GM19468 (cell line): ENCODE measurements at regions not wholly inside any gene's neighbourhood (a gene's known extent, or its start where the extent isn't known, plus 50 kb on each side); places are given as distances from the start of the nearest gene placed in this dataset.
"Not testable (repeated sequence)": the region's sequence is repeated elsewhere in the genome, so short reads cannot be mapped to it uniquely, and the experiment has no call there.

ENCODE experiments used
- ATAC-seq: cut with Tn5 transposase; IDR thresholded peaks from one replicate; pipeline ENCODE4 v1.9.1; 2021; ENCODE audit warnings: mild to moderate bottlenecking, moderate library complexity, moderate number of reproducible peaks; ENCODE audit not compliant: unreplicated experiment; ENCODE audit errors: extremely low read depth

DNA sequence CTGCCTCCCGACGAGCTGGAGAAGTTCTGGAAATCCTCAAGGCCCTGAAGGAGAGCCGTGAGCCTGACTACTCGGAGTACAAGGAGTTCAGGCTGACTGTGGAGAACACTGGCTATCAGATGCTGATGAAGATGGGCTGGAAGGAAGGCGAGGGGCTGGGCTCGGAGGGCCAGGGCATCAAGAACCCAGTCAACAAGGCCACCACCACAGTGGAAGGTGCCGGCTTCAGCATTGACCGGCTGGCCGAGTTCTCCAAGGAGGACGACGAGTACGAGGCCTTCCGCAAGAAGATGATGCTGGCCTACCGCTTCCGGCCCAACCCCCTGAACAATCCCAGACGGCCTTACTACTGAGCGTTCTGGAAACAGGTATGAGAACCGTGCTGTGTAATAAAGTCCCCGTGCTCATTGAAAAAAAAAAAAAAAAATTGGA is 366.1 kb upstream of the ATXN7L3B start:
- no peak for ATAC-seq

DNA sequence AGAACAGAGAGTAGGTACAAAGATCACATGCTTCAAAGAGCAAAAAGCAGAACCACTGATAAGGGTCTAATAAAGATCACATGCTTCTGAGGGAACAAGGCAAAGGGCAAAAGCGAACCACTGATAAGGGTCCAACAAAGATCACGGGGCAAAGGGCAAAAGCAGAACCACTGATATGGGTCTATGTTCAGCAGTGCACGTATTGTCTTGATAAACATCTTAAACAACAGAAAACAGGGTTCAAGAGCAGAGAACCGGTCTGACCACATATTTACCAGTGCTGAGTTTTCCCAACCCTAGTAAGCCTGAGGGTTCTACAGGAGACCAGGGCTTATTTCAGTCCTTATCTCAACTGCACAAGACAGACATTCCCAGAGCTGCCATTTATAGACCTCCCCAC is 362.7 kb upstream of the ATXN7L3B start:
- not testable (repeated sequence) for ATAC-seq

DNA sequence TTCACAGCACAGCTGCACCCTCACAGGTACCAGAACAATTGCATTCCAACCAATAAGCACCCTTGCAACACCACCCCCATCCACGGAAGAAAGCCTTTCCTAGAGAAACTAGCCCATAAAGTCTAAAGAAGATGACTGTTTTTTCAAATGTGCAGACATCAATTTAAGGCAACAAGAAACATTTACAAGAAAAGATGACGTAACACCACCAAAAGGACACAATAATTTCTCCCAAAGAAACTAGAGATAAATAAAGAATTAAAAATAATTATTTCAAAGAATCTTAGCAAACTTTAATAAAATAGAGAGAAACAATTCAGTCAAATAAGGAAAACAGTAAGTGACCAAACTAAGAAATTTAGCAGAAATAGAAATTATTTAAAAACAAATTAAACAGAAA is 352.3 kb upstream of the ATXN7L3B start:
- no peak for ATAC-seq

DNA sequence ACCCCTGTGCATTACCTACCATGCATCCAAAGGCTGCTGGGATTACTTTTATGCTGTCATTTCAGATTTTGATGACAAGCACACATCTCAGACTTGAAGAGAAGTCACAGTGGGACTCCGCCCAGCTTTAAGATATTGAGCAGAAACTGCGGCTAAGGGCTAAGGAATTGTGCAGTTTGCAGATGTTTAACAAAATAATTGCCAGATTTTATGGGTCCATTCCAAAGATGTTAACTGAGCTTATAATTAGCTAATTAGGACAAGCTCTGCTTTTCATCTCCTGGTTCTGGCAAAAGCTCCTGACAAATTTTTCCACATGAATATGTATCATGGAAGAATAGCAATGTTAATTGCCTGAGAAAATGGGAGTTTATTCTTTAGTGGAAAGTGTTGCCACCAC is 344.4 kb upstream of the ATXN7L3B start:
- no peak for ATAC-seq

DNA sequence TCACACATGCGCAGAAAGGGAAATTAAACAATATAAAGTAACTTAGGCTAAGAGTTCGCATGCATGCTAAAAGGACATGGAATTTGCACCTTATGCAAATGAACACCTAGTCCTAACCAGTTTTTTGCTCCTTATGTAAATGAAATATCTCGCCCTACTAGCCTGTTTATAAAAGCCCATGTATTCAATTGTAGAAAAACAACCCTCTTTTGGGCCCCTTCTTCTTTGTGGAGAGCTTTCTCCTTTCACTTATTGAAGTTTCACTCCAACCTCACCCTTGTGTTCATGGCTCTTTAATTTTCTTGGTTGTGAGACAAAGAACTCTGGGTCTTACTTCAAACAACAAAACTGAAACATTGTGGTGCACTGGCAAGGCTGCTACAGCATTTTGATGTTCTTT is 333.4 kb upstream of the ATXN7L3B start:
- no peak for ATAC-seq

DNA sequence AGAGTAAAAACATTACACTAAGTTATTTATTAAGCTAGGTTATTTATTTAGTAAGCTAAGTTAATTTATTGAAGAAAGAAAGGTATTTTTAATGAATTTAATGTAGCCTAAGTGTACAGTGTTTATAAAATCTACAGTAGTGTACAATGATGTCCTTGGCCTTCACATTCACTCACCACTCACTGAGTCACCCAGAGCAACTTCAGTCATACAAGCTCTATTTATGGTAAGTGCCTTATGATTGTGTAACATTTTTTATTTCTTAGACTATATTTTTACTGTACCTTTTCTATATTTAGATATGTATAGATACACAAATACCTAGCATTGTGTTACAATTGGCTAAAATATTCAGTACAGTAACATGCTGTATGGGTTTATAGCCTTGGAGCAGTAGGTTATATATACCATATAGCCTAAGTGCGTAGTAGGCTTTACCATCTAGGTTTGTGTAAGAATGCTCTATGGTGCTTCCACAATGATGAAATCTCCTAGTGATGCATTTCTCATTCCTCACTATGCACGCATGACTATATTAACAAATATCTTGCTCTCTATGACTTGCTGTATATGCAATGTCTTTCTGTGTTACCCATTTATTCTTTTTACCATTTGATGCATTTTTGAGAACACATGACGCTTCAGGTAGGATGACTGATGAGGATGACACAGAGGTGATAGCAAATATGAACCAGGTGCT is 309.6 kb upstream of the ATXN7L3B start:
- no peak for ATAC-seq

DNA sequence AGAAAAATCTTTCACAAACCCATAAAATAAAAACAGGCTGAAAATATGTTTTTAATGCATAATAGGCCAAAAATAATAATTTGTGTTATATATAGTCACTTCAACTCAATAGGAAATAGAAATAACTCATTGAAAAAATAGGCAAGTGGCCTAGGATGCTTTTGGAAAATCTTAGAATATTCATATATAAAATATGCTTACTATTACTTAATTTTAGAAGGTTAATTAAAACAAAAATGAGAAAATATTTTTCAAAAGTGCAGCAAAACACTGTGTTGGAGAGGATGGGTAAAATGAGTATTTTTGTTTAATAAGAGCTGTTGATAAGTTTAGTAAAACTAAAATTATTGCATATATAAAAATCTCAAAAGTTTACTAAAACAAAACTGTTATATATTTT is 308.0 kb upstream of the ATXN7L3B start:
- ATAC-seq: no peak

DNA sequence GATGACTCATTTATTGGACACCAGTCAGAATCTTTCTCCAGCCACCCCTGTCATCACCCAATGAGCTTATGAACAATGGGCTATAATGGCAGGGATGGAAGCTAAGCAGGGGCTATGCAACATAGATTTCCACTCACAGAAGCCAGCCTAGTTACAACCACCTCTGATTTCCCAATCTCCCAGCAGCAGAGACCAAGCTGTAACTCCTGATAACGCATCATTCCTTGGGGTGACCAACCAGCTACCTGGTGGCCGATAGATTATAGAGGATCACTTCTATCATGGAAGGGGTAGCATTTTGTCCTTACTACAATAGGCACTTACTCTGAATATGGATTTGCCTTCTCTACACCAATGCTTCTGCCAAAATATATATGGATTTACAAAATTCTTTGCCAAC is 302.3 kb upstream of the ATXN7L3B start:
- ATAC-seq: no peak

DNA sequence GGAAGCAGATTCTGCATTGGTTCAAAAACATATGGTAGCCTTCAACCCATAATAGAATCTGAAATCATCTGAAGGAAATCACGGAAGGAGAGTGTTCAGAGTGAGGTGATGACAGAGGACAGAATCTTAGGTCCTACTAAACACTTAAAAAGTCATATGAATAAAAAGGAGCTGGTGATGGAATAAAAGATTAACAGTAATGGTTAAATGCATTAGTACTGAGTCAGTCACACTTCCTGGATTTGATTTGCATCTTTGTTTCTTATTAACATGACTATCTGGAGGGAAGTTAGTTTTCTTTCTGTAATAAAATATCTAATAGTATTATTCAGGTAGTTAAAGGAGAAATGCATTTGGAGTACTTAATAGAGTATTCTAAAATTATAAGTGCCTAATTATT is 296.3 kb upstream of the ATXN7L3B start:
- no peak for ATAC-seq

DNA sequence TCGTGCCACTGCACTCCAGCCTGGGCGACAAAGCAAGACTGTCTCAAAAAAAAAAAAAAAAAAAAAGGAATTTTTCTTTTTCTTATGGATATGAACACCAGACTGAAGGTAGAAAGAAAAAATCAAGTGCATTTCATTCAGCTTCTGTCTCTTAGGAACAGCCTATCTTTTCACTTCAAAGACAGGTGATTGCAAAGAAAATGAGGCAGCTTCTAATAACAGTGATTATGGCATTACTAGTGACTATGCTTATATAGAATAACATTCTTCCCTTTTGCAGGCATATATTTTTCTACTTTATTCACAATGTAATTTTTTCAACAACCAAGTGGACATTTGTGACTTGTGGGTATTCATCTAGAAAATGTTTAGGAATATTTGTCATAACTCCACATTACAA is 295.5 kb upstream of the ATXN7L3B start:
- no peak for ATAC-seq

DNA sequence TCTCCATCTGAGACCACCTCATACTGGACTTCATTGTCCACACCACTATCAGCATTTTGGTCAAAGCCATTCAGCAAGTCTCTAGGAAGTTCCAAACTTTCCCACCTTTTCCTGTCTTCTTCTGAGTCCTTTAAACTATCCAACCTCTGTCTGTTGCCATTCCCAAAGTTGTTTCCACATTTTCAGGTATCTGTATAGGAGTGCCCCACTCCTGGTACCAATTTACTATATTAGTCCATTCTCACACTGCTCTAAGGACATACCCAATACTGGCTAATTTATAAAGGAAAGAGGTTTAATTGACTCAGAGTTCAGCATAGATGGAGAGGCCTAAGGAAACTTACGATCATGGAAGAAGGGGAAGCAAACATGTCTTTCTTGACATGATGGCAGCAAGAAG is 292.2 kb upstream of the ATXN7L3B start:
- ATAC-seq: no peak

DNA sequence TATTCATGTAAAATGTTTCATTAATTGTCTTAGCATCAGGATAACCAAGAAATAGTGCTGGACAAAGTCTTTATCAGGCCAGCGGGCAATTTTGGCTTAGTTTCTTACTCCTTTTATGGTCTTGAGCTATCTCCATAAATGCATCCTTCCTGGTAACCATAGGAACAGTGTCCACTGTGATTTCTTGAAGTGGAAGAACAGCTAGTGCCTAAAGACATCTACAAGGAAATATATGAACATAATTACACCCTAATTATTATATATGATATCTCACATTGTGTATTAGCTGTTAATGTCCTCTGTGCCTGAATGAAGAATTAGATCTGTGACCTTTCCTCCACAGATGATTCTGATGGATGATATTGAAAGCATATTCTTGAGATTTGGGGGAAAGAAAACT is 286.7 kb upstream of the ATXN7L3B start:
- ATAC-seq: no peak

DNA sequence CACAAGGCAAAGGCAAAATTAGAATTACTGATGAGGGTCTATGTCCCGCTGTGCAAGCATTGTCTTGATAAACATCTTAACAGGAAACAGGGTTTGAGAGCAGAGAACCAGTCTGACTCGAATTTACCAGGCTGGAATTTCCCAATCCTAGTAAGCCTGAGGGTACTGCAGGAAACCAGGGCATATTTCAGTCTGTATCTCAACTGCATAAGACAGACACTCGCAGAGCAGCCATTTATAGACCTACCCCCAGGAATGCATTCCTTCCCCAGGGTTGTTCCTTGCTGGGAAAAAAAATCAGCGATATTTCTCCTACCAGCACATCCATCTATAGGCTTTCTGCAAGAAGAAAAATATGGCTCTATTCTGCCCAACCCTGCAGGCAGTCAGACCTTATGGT is 283.8 kb upstream of the ATXN7L3B start:
- not testable (repeated sequence) for ATAC-seq

DNA sequence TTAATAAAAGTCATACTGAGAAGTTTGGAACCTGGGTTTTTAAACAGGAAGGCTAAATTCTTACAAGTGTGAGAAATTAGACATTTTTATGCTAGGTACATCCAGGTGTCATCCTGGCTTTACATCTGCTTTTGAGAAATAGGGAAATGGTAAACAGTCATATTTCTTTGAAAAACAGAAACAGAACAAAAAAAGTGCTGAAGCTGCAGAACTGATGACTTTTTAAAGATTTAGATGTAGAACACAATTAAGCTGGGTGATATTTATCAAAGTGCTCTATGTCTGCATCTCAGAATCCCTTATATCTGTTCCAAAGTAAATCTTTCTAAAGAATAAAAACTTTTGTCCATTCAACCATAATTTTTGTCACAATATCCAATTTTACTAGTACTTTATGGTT is 282.9 kb upstream of the ATXN7L3B start:
- ATAC-seq: no peak

DNA sequence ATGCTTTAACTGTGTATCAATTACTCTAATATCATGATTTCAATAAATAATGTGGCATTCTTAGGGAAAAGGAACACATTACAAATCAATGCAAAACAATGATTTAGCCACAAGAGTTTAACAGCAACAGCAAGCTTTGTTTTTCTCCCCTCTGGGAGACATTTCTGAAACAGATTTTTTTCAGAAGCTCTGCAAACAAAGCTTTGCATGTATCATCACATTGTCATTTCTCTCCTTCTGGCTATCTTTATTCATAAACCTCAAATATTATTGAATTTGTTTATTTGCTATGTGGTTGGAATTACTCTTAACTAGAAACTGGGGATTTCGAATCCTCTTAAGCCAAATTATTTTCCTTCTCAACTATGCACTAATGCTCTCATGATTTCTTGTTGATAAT is 278.4 kb upstream of the ATXN7L3B start:
- no peak for ATAC-seq

DNA sequence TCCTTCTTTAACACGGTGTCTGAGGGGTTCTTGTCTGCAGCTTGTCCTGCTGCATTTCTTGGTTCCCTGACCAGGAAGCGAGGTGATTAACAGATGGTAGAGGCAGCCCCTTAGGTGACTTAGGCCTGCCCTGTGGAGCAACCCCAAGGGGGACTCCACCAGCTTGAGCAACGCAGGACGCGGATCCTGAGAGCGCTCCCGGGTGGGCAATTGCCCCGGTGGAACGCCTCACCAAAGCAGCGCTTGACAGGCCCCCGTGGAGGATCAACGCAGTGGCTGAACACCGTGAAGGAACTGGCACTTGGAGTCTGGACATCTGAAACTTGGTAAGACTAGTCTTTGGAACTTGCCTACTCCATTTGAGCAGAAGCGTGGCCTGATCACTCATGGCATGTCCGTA is 272.9 kb upstream of the ATXN7L3B start:
- no peak for ATAC-seq

DNA sequence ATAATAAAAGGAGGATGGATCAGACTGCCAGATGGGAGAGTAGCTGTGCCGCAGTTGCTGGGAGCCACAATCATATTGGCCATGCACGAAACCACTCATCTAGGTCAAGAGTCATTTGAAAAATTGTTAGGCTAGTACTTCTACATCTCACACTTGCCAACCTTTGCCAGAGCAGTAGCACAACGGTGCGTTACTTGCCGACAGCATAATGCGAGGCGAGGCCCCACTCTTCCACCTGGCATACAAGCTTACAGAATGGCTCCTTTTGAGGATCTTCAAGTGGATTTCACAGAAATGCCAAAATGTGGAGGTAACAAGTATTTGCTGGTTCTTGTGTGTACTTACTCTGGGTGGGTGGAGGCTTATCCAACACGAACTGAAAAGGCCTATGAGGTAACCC is 268.3 kb upstream of the ATXN7L3B start:
- not testable (repeated sequence) for ATAC-seq

DNA sequence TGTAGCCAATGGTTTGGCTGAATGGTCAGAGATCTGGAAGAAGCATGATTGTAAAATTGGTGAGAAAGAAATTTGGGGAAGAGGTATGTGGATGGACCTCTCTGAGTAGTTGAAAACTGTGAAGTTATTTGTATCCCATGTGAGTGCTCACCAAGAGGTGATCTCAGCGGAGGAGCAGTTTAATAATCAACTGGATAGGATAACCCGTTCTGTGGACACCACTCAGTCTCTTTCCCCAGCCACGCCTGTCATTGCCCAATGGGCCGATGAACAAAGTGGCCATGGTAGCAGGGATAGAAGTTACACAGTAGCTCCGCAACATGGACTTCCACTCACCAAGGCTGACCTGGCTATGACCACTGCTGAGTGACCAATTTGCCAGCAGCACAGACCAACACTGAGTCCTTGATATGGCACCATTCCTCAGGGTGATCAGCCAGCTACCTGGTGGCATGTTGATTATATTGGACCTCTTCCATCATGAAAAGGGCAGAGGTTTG is 257.4 kb upstream of the ATXN7L3B start:
- no peak for ATAC-seq

DNA sequence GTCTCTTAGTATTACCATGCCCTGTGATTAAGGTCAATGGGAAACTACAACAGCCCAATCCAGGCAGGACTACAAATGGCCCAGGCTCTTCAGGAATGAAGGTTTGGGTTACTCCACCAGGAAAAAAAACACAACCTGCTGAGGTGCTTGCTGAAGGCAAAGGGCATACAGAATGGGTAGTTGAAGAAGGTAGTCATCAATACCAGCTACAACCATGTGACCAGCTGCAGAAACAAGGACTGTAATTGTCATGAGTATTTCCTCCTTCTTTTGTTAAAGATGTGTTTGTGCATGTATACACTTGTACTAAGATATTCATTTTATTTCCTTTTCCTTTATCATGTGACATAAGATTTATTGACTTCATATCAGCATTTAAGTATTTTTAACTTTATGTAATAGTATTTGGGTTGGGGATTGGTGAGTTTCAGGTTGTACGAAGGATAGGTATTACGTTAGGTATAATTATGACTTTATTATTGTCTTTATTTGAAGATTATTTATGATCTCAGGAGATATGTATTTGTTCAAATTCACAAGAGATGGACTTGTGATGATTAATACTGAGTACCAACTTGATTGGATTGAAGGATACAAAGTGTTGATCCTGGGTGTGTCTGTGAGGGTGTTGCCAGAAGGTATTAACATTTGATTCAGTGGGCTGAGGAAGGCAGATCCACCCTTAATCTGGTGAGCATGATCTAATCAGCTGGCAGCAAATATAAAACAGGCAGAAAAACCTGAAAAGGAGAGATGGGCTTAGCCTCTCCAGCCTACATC is 256.0 kb upstream of the ATXN7L3B start:
- not testable (repeated sequence) for ATAC-seq

DNA sequence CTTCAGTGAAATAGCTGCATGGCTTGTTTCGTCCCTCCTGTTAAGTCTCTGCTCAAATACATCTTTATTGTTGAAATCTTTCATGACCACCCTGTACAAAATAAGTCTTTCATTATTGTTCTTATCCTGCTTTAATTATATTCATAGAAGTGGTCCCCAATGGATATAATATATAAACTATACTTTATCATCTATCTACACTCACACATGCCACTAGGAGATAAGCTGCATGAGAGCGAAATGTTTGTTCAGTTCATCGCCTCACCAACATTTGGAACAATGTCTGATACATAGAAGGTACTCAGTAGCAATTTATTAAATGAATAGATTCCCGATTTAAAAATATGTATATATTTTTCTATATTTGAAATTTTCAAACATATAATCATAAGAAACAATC is 254.0 kb upstream of the ATXN7L3B start:
- ATAC-seq: no peak

DNA sequence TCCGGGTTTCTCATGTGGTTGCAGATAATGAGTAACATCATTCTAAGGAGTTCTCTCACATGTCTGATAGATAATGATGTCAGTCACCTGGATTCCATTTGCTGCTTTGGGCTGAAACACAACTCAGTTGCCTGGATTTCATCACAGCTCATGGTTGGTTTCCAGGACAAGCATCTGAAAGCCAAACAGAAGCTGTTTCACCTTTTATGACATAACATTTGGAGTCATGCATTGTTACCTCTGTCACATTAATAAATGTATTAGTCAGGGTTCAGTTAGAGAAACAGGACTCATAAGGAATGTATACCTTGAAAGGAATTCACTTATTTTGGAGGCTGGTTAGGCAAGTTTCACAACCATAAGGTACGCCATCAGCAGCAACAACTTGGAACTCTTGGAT is 251.9 kb upstream of the ATXN7L3B start:
- ATAC-seq: no peak

DNA sequence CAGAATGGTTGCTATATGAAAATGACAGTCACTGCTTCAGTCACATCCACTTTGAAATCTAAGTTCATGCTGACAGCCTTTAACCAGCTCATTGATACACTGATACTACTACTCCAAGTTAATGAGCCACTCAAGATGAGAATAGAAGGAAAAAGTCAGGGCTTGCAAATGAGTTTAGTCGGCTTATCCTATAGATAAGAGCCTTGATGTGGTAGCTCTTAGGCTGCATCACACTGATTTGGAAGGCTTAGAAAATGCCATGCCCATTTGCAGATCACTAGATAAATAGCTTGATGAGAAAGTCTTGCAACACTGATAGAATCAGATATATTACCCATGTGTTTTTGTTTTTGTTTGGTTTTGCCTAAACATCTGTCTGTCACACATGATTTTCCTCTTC is 251.4 kb upstream of the ATXN7L3B start:
- ATAC-seq: no peak
